SW 1271 (cell line): ENCODE measurements at regions not wholly inside any gene's neighbourhood (a gene's known extent, or its start where the extent isn't known, plus 50 kb on each side); places are given as distances from the start of the nearest gene placed in this dataset.
"Not testable (repeated sequence)": the region's sequence is repeated elsewhere in the genome, so short reads cannot be mapped to it uniquely, and the experiment has no call there.

ENCODE experiments used
- DNase-seq, 2 experiments: peaks; one replicate each; lab custom pipeline; 2025; lab: John Stamatoyannopoulos, UW

- no peak for DNase-seq
These were observed 233.2 kb downstream of the PHLDA1 start for GRCh38 chr12:75798136-75798926.

- DNase-seq: no peak
These were observed 236.5 kb downstream of the PHLDA1 start for GRCh38 chr12:75795125-75795524.

- no peak for DNase-seq
These were observed 238.9 kb downstream of the PHLDA1 start for GRCh38 chr12:75792687-75793086.

GRCh38 chr12:75790219-75790618 lies 241.4 kb downstream of the PHLDA1 start:
- no peak for DNase-seq

GRCh38 chr12:75787146-75787545 lies 244.4 kb downstream of the PHLDA1 start:
- not testable (repeated sequence) for DNase-seq

- no peak for DNase-seq
These were observed 245.5 kb downstream of the PHLDA1 start for GRCh38 chr12:75786070-75786469.

- DNase-seq: peak in 1 of 2 experiments; percentile 25
These were observed 247.0 kb downstream of the PHLDA1 start for GRCh38 chr12:75784591-75784990.

- no peak for DNase-seq
These were observed 248.3 kb downstream of the PHLDA1 start for GRCh38 chr12:75783093-75783877.

GRCh38 chr12:75782069-75782581 lies 249.5 kb downstream of the PHLDA1 start:
- no peak for DNase-seq

GRCh38 chr12:75781532-75782046 lies 250.0 kb downstream of the PHLDA1 start:
- peak; percentile 36 to 79 for DNase-seq

- no peak for DNase-seq
These were observed 251.6 kb downstream of the PHLDA1 start for GRCh38 chr12:75779891-75780496.

- no peak for DNase-seq
These were observed 257.1 kb downstream of the PHLDA1 start for GRCh38 chr12:75774261-75775052.

GRCh38 chr12:75773377-75773776 lies 258.2 kb downstream of the PHLDA1 start:
- no peak for DNase-seq

- no peak for DNase-seq
These were observed 259.6 kb upstream of the KRR1 start for GRCh38 chr12:75771023-75771422.

- DNase-seq: no peak
These were observed 256.5 kb upstream of the KRR1 start for GRCh38 chr12:75767957-75768356.

- peak in 1 of 2 experiments; percentile 72 for DNase-seq
These were observed 255.1 kb upstream of the KRR1 start for GRCh38 chr12:75766263-75767160.

- DNase-seq: no peak
These were observed 254.0 kb upstream of the KRR1 start for GRCh38 chr12:75765170-75766059.

GRCh38 chr12:75764091-75764841 lies 252.9 kb upstream of the KRR1 start:
- no peak for DNase-seq
